ENCODE measurements at regions not wholly inside any gene's neighbourhood (a gene's known extent, or its start where the extent isn't known, plus 50 kb on each side); places are given as distances from the start of the nearest gene placed in this dataset.

GRCh38 chr1:168825129-168825528 is 96.1 kb upstream of the DPT start:
- H3K4me3 ChIP-seq (ENCODE audit: low read depth, low read length), result no peak overlapping the region
- DNase-seq (ENCODE audit: low read depth), result no peak
- TF ChIP-seq CTCF (IDR thresholded peaks at IDR 0.05; ENCODE audit: low read depth, low read length, missing control alignments), result no peak

GRCh38 chr1:168825820-168826219 is 96.8 kb upstream of the DPT start:
- no peak for TF ChIP-seq CTCF (IDR thresholded peaks at IDR 0.05; ENCODE audit: low read depth, low read length, missing control alignments)
- H3K4me3 ChIP-seq (ENCODE audit: low read depth, low read length), result no peak overlapping the region
- no peak for DNase-seq (ENCODE audit: low read depth)

GRCh38 chr1:168826269-168826668 is 97.3 kb upstream of the DPT start:
- TF ChIP-seq CTCF (IDR thresholded peaks at IDR 0.05; ENCODE audit: low read depth, low read length, missing control alignments), result no peak
- no peak overlapping the region for H3K4me3 ChIP-seq (ENCODE audit: low read depth, low read length)
- DNase-seq (ENCODE audit: low read depth), result no peak

GRCh38 chr1:168827557-168827956 is 98.6 kb upstream of the DPT start:
- DNase-seq (ENCODE audit: low read depth), result no peak
- no peak for TF ChIP-seq CTCF (IDR thresholded peaks at IDR 0.05; ENCODE audit: low read depth, low read length, missing control alignments)
- H3K4me3 ChIP-seq (ENCODE audit: low read depth, low read length), result no peak overlapping the region

GRCh38 chr1:168829876-168830275 is 100.9 kb upstream of the DPT start:
- TF ChIP-seq CTCF (IDR thresholded peaks at IDR 0.05; ENCODE audit: low read depth, low read length, missing control alignments), result no peak
- no peak overlapping the region for H3K4me3 ChIP-seq (ENCODE audit: low read depth, low read length)
- DNase-seq (ENCODE audit: low read depth), result no peak

- no peak for DNase-seq (ENCODE audit: low read depth)
- TF ChIP-seq CTCF (IDR thresholded peaks at IDR 0.05; ENCODE audit: low read depth, low read length, missing control alignments), result no peak
Observed at GRCh38 chr1:168830562-168830961, 101.6 kb upstream of the DPT start.

GRCh38 chr1:168832661-168833060 is 103.7 kb upstream of the DPT start:
- no peak for TF ChIP-seq CTCF (IDR thresholded peaks at IDR 0.05; ENCODE audit: low read depth, low read length, missing control alignments)
- no peak overlapping the region for H3K4me3 ChIP-seq (ENCODE audit: low read depth, low read length)
- DNase-seq (ENCODE audit: low read depth), result no peak

More at GRCh38 chr1:168830562-168830961, 101.6 kb upstream of the DPT start:
- no peak overlapping the region for H3K4me3 ChIP-seq (ENCODE audit: low read depth, low read length)

Data from GM12864 (cell line).